Fibroblast of gingiva (primary cell): ENCODE measurements at regions not wholly inside any gene's neighbourhood (a gene's known extent, or its start where the extent isn't known, plus 50 kb on each side); places are given as distances from the start of the nearest gene placed in this dataset.

Experiments
- DNase-seq: peaks from one replicate; pipeline ENCODE4 v3.0.0-alpha.2; 2011; ENCODE audit warnings: low read depth

- no peak for DNase-seq
Measured at GRCh38 chr11:115766561-115766960, 262.3 kb upstream of the CADM1 start.

GRCh38 chr11:115765803-115766239, 261.6 kb upstream of the CADM1 start:
- no peak for DNase-seq

GRCh38 chr11:115764176-115764575, 260.0 kb upstream of the CADM1 start:
- DNase-seq: no peak

GRCh38 chr11:115761817-115762216, 257.6 kb upstream of the CADM1 start:
- no peak for DNase-seq

- no peak for DNase-seq
Measured at GRCh38 chr11:115761348-115761747, 257.1 kb upstream of the CADM1 start.

GRCh38 chr11:115760461-115761320, 256.5 kb upstream of the CADM1 start:
- no peak for DNase-seq

GRCh38 chr11:115759622-115760460, 255.6 kb upstream of the CADM1 start:
- no peak for DNase-seq

- DNase-seq: no peak
Measured at GRCh38 chr11:115758011-115758410, 253.8 kb upstream of the CADM1 start.

GRCh38 chr11:115751243-115752015, 247.2 kb upstream of the CADM1 start:
- DNase-seq: no peak

- DNase-seq: no peak
Measured at GRCh38 chr11:115745610-115746512, 241.6 kb upstream of the CADM1 start.

GRCh38 chr11:115745066-115745465, 240.9 kb upstream of the CADM1 start:
- DNase-seq: no peak

- DNase-seq: no peak
Measured at GRCh38 chr11:115743719-115744118, 239.5 kb upstream of the CADM1 start.

- DNase-seq: no peak
Measured at GRCh38 chr11:115741376-115742107, 237.3 kb upstream of the CADM1 start.

GRCh38 chr11:115740324-115740723, 236.1 kb upstream of the CADM1 start:
- no peak for DNase-seq

GRCh38 chr11:115739878-115740277, 235.7 kb upstream of the CADM1 start:
- DNase-seq: no peak

- no peak for DNase-seq
Measured at GRCh38 chr11:115739146-115739545, 234.9 kb upstream of the CADM1 start.

GRCh38 chr11:115737875-115738274, 233.7 kb upstream of the CADM1 start:
- no peak for DNase-seq

- no peak for DNase-seq
Measured at GRCh38 chr11:115736146-115736545, 231.9 kb upstream of the CADM1 start.

GRCh38 chr11:115724666-115725065, 220.5 kb upstream of the CADM1 start:
- DNase-seq: no peak

GRCh38 chr11:115722711-115723110, 218.5 kb upstream of the CADM1 start:
- DNase-seq: no peak
